ENCODE measurements at regions not wholly inside any gene's neighbourhood (a gene's known extent, or its start where the extent isn't known, plus 50 kb on each side); places are given as distances from the start of the nearest gene placed in this dataset.

GRCh38 chr6:81172056-81172740, 580.3 kb downstream of the TENT5A start:
- Histone ChIP-seq H3K4me2 (no peak overlapping the region), H3K36me3 (no peaks in the 10 kb centered on the region), H3K9me3 (no peaks in the 10 kb centered on the region), H3K27ac (no peak overlapping the region), H3K4me1 (no peaks in the 10 kb centered on the region), H3K27me3 (no peaks in the 10 kb centered on the region), H4K20me1 (no peaks in the 10 kb centered on the region), H3K4me3 (no peak overlapping the region), H3K9ac (no peak overlapping the region)
- TF ChIP-seq Cebpa-rat (IDR thresholded peaks at IDR 0.05) = no peak

DNA sequence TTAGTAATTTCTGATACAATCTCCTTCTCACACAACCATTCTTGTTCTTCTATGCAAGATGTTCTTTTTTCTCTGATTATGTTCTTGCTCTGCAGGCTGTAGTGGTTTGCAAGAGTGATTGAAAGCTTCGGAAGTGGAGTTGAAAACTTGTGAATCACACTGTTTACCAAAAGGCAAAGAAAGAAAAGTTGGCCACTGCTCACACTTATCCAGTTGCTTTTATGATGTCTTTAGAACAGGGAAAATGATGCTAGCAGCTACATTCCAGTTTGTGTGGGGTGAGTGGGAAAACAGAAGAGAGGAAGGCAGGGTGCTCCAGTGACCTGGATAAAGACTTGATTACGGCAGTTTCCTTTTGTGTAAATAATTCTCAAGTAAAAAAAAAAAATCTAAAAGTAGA, 583.3 kb downstream of the TENT5A start:
- Histone ChIP-seq H3K36me3 (no peaks in the 10 kb centered on the region), H3K4me1 (no peaks in the 10 kb centered on the region), H3K9ac (no peak overlapping the region), H3K27ac (no peak overlapping the region), H3K9me3 (no peaks in the 10 kb centered on the region), H3K27me3 (no peaks in the 10 kb centered on the region), H3K4me3 (no peak overlapping the region), H3K4me2 (no peak overlapping the region), H4K20me1 (no peaks in the 10 kb centered on the region)
- no peak for TF ChIP-seq Cebpa-rat (IDR thresholded peaks at IDR 0.05)

DNA sequence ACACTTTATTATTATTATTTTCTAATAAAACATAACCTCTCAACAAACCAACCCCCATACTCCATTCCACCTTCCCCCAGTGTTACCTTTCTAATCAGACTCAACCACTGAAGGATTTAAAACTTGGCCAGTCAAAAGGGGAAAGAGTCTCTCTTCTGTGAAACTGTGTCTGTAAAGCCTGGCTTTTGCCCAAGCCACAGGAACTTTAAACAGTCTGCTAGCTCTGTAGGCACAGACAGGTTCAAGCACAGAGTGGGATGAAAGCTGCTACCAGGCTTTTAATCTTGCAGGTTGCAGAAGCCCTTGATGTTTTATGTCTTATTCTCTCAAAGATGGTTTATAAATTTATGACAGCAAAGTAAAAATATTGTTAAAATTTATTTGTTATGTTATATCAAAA, 585.7 kb downstream of the TENT5A start:
- no peak for TF ChIP-seq Cebpa-rat (IDR thresholded peaks at IDR 0.05)
- Histone ChIP-seq H3K27ac (no peak overlapping the region), H3K4me3 (no peak overlapping the region), H3K36me3 (no peaks in the 10 kb centered on the region), H4K20me1 (no peaks in the 10 kb centered on the region), H3K4me2 (no peak overlapping the region), H3K9ac (no peak overlapping the region), H3K27me3 (no peaks in the 10 kb centered on the region), H3K9me3 (no peaks in the 10 kb centered on the region), H3K4me1 (no peaks in the 10 kb centered on the region)

DNA sequence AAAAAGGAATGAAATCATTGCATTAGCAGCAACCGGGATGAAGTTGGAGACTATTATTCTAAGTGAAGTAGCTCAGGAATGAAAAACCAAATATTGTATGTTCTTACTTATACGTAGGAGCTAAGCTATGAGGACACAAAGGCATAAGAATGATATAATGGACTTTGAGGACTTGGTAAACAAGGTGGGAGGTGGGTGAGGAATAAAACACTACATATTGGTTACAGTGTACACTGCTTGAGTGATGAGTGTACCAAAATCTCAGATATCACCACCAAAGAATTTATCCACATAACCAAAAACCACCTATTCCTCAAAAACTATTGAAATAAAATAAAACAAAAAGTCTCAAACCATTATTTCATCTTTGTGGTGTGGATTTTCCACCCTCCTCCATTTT, 593.5 kb downstream of the TENT5A start:
- no peak for TF ChIP-seq Cebpa-rat (IDR thresholded peaks at IDR 0.05)
- Histone ChIP-seq H3K27me3 (no peaks in the 10 kb centered on the region), H3K9me3 (no peaks in the 10 kb centered on the region), H4K20me1 (no peaks in the 10 kb centered on the region), H3K4me2 (no peak overlapping the region), H3K4me3 (no peak overlapping the region), H3K4me1 (no peaks in the 10 kb centered on the region), H3K9ac (no peak overlapping the region), H3K27ac (no peak overlapping the region), H3K36me3 (no peaks in the 10 kb centered on the region)

- Histone ChIP-seq H3K27ac (no peak overlapping the region), H3K4me1 (no peaks in the 10 kb centered on the region), H3K36me3 (no peaks in the 10 kb centered on the region), H3K9ac (no peak overlapping the region), H3K4me2 (no peak overlapping the region), H3K4me3 (no peak overlapping the region), H4K20me1 (no peaks in the 10 kb centered on the region), H3K9me3 (no peaks in the 10 kb centered on the region), H3K27me3 (no peaks in the 10 kb centered on the region)
- no peak for TF ChIP-seq Cebpa-rat (IDR thresholded peaks at IDR 0.05)
These were observed 603.7 kb downstream of the TENT5A start for GRCh38 chr6:81148751-81149150.

DNA sequence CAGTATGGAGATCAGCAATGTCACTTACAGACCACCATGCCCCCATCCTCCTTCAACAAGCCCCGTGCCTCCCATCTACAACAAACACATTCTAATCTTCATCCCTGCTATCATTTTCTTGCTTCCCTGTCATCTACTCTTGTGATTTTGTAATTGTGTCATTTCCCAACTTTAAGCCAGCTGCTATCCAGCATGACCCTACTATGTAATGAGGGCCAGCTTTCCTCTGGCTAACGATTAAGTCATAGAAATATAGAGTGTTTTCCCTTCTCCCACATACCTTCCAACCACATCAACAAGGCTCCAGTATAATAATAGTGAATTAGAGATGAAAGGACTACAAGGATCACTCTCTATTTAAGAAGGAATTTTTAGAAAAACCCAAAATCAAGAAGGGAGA, 607.0 kb downstream of the TENT5A start:
- H3K36me3 ChIP-seq = no peaks in the 10 kb centered on the region
- H3K4me2 ChIP-seq = no peak overlapping the region
- no peaks in the 10 kb centered on the region for H4K20me1 ChIP-seq
- no peaks in the 10 kb centered on the region for H3K9me3 ChIP-seq
- no peak overlapping the region for H3K27ac ChIP-seq
- no peak for TF ChIP-seq Cebpa-rat (IDR thresholded peaks at IDR 0.05)
- no peaks in the 10 kb centered on the region for H3K4me1 ChIP-seq
- H3K9ac ChIP-seq = no peak overlapping the region
- no peak overlapping the region for H3K4me3 ChIP-seq
- H3K27me3 ChIP-seq = no peaks in the 10 kb centered on the region

GRCh38 chr6:81144346-81144745, 608.1 kb downstream of the TENT5A start:
- Histone ChIP-seq H4K20me1 (no peaks in the 10 kb centered on the region), H3K4me3 (no peak overlapping the region), H3K27me3 (no peaks in the 10 kb centered on the region), H3K27ac (no peak overlapping the region), H3K9ac (no peak overlapping the region), H3K9me3 (no peaks in the 10 kb centered on the region), H3K4me2 (no peak overlapping the region), H3K4me1 (no peaks in the 10 kb centered on the region), H3K36me3 (no peaks in the 10 kb centered on the region)
- no peak for TF ChIP-seq Cebpa-rat (IDR thresholded peaks at IDR 0.05)

- no peaks in the 10 kb centered on the region for H3K4me1 ChIP-seq
- no peak for TF ChIP-seq Cebpa-rat (IDR thresholded peaks at IDR 0.05)
- no peak overlapping the region for H3K27ac ChIP-seq
- H3K36me3 ChIP-seq = no peaks in the 10 kb centered on the region
- no peaks in the 10 kb centered on the region for H3K27me3 ChIP-seq
- H4K20me1 ChIP-seq = no peaks in the 10 kb centered on the region
- no peaks in the 10 kb centered on the region for H3K9me3 ChIP-seq
- H3K4me2 ChIP-seq = no peak overlapping the region
- H3K9ac ChIP-seq = no peak overlapping the region
- no peak overlapping the region for H3K4me3 ChIP-seq
These were observed 614.2 kb downstream of the TENT5A start for GRCh38 chr6:81138236-81138635.

DNA sequence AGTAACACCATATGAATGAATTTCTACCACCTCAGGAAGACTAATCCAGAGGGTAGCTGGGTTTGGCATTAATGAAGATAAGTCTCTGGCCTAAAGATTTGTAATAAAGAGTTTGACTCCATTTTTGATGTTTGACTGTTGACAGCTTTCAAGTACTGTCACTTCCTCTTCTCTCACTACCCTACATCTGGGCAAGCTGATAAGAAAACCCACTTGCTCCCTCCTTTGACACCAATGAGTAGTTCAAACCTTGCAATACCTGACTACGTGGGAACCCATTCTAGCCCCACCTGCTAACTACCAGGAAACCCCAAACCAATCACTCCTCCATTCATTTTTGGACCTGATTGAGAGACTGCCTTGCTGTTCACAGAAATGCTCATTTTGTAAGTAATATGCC, 621.5 kb downstream of the TENT5A start:
- Histone ChIP-seq H3K4me3 (no peak overlapping the region), H3K36me3 (no peaks in the 10 kb centered on the region), H3K4me1 (no peaks in the 10 kb centered on the region), H3K4me2 (no peak overlapping the region), H4K20me1 (no peaks in the 10 kb centered on the region), H3K27me3 (no peaks in the 10 kb centered on the region), H3K9me3 (no peaks in the 10 kb centered on the region), H3K9ac (no peak overlapping the region), H3K27ac (no peak overlapping the region)
- no peak for TF ChIP-seq Cebpa-rat (IDR thresholded peaks at IDR 0.05)

- Histone ChIP-seq H3K36me3 (no peaks in the 10 kb centered on the region), H3K27me3 (no peaks in the 10 kb centered on the region), H3K4me1 (no peaks in the 10 kb centered on the region), H3K27ac (no peak overlapping the region), H4K20me1 (no peaks in the 10 kb centered on the region), H3K4me2 (no peak overlapping the region), H3K9ac (no peak overlapping the region), H3K4me3 (no peak overlapping the region), H3K9me3 (no peaks in the 10 kb centered on the region)
- no peak for TF ChIP-seq Cebpa-rat (IDR thresholded peaks at IDR 0.05)
These were observed 622.4 kb downstream of the TENT5A start for GRCh38 chr6:81130061-81130460.

- Histone ChIP-seq H3K9me3 (no peaks in the 10 kb centered on the region), H3K36me3 (no peaks in the 10 kb centered on the region), H3K9ac (no peak overlapping the region), H3K4me2 (no peak overlapping the region), H3K27ac (no peak overlapping the region), H3K4me1 (no peaks in the 10 kb centered on the region), H4K20me1 (no peaks in the 10 kb centered on the region), H3K4me3 (no peak overlapping the region), H3K27me3 (no peaks in the 10 kb centered on the region)
- TF ChIP-seq Cebpa-rat (IDR thresholded peaks at IDR 0.05) = no peak
These were observed 623.8 kb downstream of the TENT5A start for GRCh38 chr6:81128671-81129070.
